HEK293 (cell line): ENCODE measurements at regions not wholly inside any gene's neighbourhood (a gene's known extent, or its start where the extent isn't known, plus 50 kb on each side); places are given as distances from the start of the nearest gene placed in this dataset.

ENCODE experiments used
- BCL11A ChIP-seq: fragments of 450-650 bp; formaldehyde crosslinking; IDR thresholded peaks from 2 replicates; pipeline ENCODE4 v1.5.1; 2016; ENCODE audit warnings: low read depth, missing biosample characterization, missing genetic modification characterization
- CTCF ChIP-seq: fragments of 450-650 bp; formaldehyde crosslinking; IDR thresholded peaks from 2 replicates; pipeline ENCODE4 v1.5.1; 2016; ENCODE audit warnings: missing biosample characterization, missing genetic modification characterization
- TCF7L2 ChIP-seq: IDR thresholded peaks from 2 replicates; pipeline ENCODE4 v1.6.1; 2011; ENCODE audit warnings: low read depth, mild to moderate bottlenecking, inconsistent platforms, low read length, moderate library complexity, borderline replicate concordance
- TSHZ1 ChIP-seq: fragments of 450-650 bp; formaldehyde crosslinking; IDR thresholded peaks from 2 replicates; pipeline ENCODE4 v1.5.1; 2016; ENCODE audit warnings: missing biosample characterization, missing genetic modification characterization, borderline replicate concordance
- YY1 ChIP-seq: fragments of 450-650 bp; formaldehyde crosslinking; IDR thresholded peaks from 2 replicates; pipeline ENCODE4 v1.5.1; 2018; ENCODE audit warnings: missing biosample characterization, missing genetic modification characterization
- ZNF23 ChIP-seq: fragments of 450-650 bp; formaldehyde crosslinking; IDR thresholded peaks from 2 replicates; pipeline ENCODE4 v1.5.1; 2016; ENCODE audit warnings: missing biosample characterization, missing genetic modification characterization, borderline replicate concordance
- ZNF248 ChIP-seq: fragments of 450-650 bp; formaldehyde crosslinking; IDR thresholded peaks from 2 replicates; pipeline ENCODE4 v1.5.1; 2017; ENCODE audit warnings: missing biosample characterization, missing genetic modification characterization
- ZNF266 ChIP-seq: fragments of 450-650 bp; formaldehyde crosslinking; IDR thresholded peaks from 2 replicates; pipeline ENCODE4 v1.5.1; 2016; ENCODE audit warnings: missing biosample characterization, missing genetic modification characterization, low read depth
- ZNF274 ChIP-seq, 2 experiments: fragments of 200-500 bp in 1 of 2; fragments of 450-650 bp in 1 of 2; sonication (Bioruptor generic) in 1 of 2; formaldehyde crosslinking in 1 of 2; IDR thresholded peaks; 2 replicates each; pipeline versions ENCODE4 v1.5.1 to v1.6.1; 2014 to 2016; ENCODE audit warnings: borderline replicate concordance in 1 of 2, inconsistent platforms in 1 of 2, low read length in 1 of 2, missing biosample characterization in 1 of 2, missing genetic modification characterization in 1 of 2
- ZNF555 ChIP-seq: fragments of 450-650 bp; formaldehyde crosslinking; conservative IDR thresholded peaks from 2 replicates; pipeline ENCODE4 v1.5.1; 2017; ENCODE audit warnings: missing biosample characterization, mild to moderate bottlenecking, missing genetic modification characterization, inconsistent platforms
- ZNF843 ChIP-seq: fragments of 450-650 bp; formaldehyde crosslinking; IDR thresholded peaks from 2 replicates; pipeline ENCODE4 v1.5.1; 2016; ENCODE audit warnings: missing biosample characterization, missing genetic modification characterization

GRCh38 chr2:43001055-43001378 is 208.6 kb upstream of the HAAO start:
- no peak for TF ChIP-seq ZNF266
- TF ChIP-seq CTCF (tag by site-specific recombination) = no peak
- no peak for TF ChIP-seq TCF7L2
- no peak for TF ChIP-seq ZNF843
- no peak for TF ChIP-seq ZNF274 (IDR thresholded peaks at IDR 0.05; ENCODE audit: low read length)
- TF ChIP-seq ZNF274 (tag by site-specific recombination; IDR thresholded peaks at IDR 0.05; ENCODE audit: borderline replicate concordance) = no peak
- TF ChIP-seq ZNF248 (tag by site-specific recombination) = no peak
- no peak for TF ChIP-seq BCL11A (tag by site-specific recombination)
- no peak for TF ChIP-seq ZNF555 (tag by site-specific recombination)
- TF ChIP-seq YY1 (tag by site-specific recombination) = no peak
- TF ChIP-seq ZNF23 (tag by site-specific recombination) = no peak
- no peak for TF ChIP-seq TSHZ1 (tag by site-specific recombination)
